H1 (cell line): ENCODE measurements at regions not wholly inside any gene's neighbourhood (a gene's known extent, or its start where the extent isn't known, plus 50 kb on each side); places are given as distances from the start of the nearest gene placed in this dataset.

Source experiments
- ATF2 ChIP-seq: IDR thresholded peaks from 2 replicates; pipeline ENCODE4 v1.6.1; 2012; ENCODE audit warnings: low read length, inconsistent platforms
- CHD7 ChIP-seq: fragments of 300-600 bp; sonication (generic); IDR thresholded peaks from 2 replicates; pipeline ENCODE4 v1.7.1; 2012; ENCODE audit warnings: low read length, moderate library complexity, mild to moderate bottlenecking, inconsistent platforms; ENCODE audit not compliant: insufficient replicate concordance
- CREB1 ChIP-seq: IDR thresholded peaks from 2 replicates; pipeline ENCODE4 v1.6.1; 2012; ENCODE audit warnings: inconsistent platforms
- JUND ChIP-seq: IDR thresholded peaks from 2 replicates; pipeline ENCODE4 v1.6.1; 2011; ENCODE audit warnings: mild to moderate bottlenecking, improper control_type of control experiment, low read length
- KDM1A ChIP-seq: fragments of 200-600, 300-600 bp; sonication (generic); IDR thresholded peaks from 2 replicates; pipeline ENCODE4 v1.7.1; 2016; ENCODE audit warnings: mild to moderate bottlenecking, low read length, borderline replicate concordance
- MAFK ChIP-seq: IDR thresholded peaks from 2 replicates; pipeline ENCODE4 v1.6.1; 2012; ENCODE audit warnings: low read depth, mild to moderate bottlenecking, improper control_type of control experiment, low read length
- POLR2A ChIP-seq, 2 experiments: IDR thresholded peaks; 1 replicate in 1 of 2; 2 replicates in 1 of 2; pipeline ENCODE4 v1.6.1; 2011; ENCODE audit warnings: low read depth in 2 of 2, low read length in 2 of 2, mild to moderate bottlenecking in 2 of 2; ENCODE audit errors: control extremely low read depth in 1 of 2
- RFX5 ChIP-seq: IDR thresholded peaks from 2 replicates; pipeline ENCODE4 v1.6.1; 2011; ENCODE audit warnings: low read depth, low read length, improper control_type of control experiment, borderline replicate concordance
- SAP30 ChIP-seq: fragments of 300-600 bp; sonication (generic); IDR thresholded peaks from 2 replicates; pipeline ENCODE4 v1.7.1; 2012; ENCODE audit warnings: low read length, moderate library complexity, mild to moderate bottlenecking, inconsistent platforms; ENCODE audit not compliant: insufficient read depth, insufficient replicate concordance
- YY1 ChIP-seq: IDR thresholded peaks from 2 replicates; pipeline ENCODE4 v1.6.1; 2011; ENCODE audit warnings: low read depth, mild to moderate bottlenecking, low read length
- TF ChIP-seq, protein P1 (sequence below): IDR thresholded peaks from 2 replicates; pipeline ENCODE4 v1.6.1; 2012; ENCODE audit warnings: inconsistent platforms

DNA sequence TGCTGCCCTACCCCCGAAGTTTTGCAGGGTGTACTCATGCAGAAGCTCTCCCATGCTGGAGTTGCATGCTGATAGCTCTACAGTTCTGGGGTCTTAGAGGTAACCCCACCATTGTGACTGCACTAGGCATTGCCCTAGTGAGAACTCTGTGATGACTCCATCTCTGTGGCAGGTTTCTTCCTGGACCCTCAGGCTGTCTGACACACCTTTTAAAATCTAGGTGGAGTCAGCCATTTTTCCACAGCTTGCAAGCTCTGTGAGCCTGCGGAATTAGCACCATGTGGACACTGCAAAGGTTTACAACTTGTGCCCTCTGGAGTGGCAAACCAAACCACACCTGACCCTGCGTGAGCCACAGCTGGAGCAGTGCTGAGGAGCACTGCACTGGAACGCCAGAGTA is 636.2 kb upstream of the SPRY2 start (continued):
- TF ChIP-seq CHD7 (no peak), RFX5 (no peak), POLR2A (IDR thresholded peaks at IDR 0.05; ENCODE audit: control extremely low read depth in 1 of 2, low read depth in 2 of 2, low read length in 2 of 2) (no peak), JUND (no peak), YY1 (no peak), KDM1A (no peak), ATF2 (no peak), CREB1 (no peak), SAP30 (no peak), MAFK (no peak)
- TF ChIP-seq, protein P1, sequence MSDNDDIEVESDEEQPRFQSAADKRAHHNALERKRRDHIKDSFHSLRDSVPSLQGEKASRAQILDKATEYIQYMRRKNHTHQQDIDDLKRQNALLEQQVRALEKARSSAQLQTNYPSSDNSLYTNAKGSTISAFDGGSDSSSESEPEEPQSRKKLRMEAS, result no peak
- TF ChIP-seq, all 59 proteins: peak for 0
